WERI-Rb-1 (cell line): ENCODE measurements at regions not wholly inside any gene's neighbourhood (a gene's known extent, or its start where the extent isn't known, plus 50 kb on each side); places are given as distances from the start of the nearest gene placed in this dataset.
"Not testable (repeated sequence)": the region's sequence is repeated elsewhere in the genome, so short reads cannot be mapped to it uniquely, and the experiment has no call there.

ENCODE experiments used
- DNase-seq: peaks from one replicate; pipeline ENCODE4 v3.0.0-alpha.2; 2020
- H3K27ac ChIP-seq: fragments of 250-450 bp; sonication (Bioruptor Pico); 2 replicates; pipeline ENCODE4 v1.5.1; 2020; ENCODE audit warnings: mild to moderate bottlenecking, moderate library complexity
- H3K27me3 ChIP-seq: fragments of 250-450 bp; sonication (Bioruptor Pico); 2 replicates; pipeline ENCODE4 v1.5.1; 2021; ENCODE audit warnings: mild to moderate bottlenecking, low read depth, moderate library complexity; ENCODE audit not compliant: insufficient read depth, severe bottlenecking
- H3K36me3 ChIP-seq: fragments of 250-450 bp; sonication (Bioruptor Pico); 2 replicates; pipeline ENCODE4 v1.5.1; 2020; ENCODE audit warnings: mild to moderate bottlenecking, moderate library complexity
- H3K4me3 ChIP-seq: 2 replicates; pipeline ENCODE4 v1.5.1; 2011; ENCODE audit warnings: low read depth, mild to moderate bottlenecking, control low read depth, low read length
- H3K9me3 ChIP-seq: fragments of 250-450 bp; sonication (Bioruptor Pico); 2 replicates; pipeline ENCODE4 v1.5.1; 2021; ENCODE audit warnings: mild to moderate bottlenecking, moderate library complexity; ENCODE audit not compliant: severe bottlenecking
- TF ChIP-seq, protein P1 (sequence below): IDR thresholded peaks from 2 replicates; pipeline ENCODE4 v1.5.1; 2011; ENCODE audit warnings: low read depth, mild to moderate bottlenecking, control low read depth, inconsistent platforms, low read length

DNA sequence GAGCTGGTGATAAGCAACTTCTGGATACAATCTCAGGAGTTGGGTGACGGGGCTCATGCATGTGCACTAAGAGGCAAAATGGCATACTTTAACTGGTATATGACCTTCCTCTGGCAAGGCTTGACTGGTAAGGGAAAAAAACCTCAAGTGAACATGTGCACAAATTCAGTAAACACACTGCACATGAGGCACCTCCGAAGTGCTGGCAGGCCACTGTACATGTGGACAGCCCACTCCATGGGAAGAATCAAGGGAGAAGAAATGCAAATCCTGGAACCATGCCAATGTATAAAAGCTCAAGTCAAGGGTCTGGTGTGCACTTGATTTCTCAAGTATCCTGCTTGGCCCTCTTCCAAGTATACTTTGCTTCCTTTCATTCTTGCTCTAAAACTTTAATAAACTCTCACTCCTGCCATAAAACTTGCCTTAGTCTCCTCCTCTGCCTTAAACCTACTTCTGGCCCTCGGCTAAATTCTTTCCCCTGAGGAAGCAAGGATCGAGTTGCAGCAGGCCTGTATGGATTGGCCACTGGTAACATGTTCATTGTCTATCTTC lies 167.2 kb downstream of the RAMP3 start:
- no peaks in the 10 kb centered on the region for H3K27me3 ChIP-seq
- TF ChIP-seq, protein P1, sequence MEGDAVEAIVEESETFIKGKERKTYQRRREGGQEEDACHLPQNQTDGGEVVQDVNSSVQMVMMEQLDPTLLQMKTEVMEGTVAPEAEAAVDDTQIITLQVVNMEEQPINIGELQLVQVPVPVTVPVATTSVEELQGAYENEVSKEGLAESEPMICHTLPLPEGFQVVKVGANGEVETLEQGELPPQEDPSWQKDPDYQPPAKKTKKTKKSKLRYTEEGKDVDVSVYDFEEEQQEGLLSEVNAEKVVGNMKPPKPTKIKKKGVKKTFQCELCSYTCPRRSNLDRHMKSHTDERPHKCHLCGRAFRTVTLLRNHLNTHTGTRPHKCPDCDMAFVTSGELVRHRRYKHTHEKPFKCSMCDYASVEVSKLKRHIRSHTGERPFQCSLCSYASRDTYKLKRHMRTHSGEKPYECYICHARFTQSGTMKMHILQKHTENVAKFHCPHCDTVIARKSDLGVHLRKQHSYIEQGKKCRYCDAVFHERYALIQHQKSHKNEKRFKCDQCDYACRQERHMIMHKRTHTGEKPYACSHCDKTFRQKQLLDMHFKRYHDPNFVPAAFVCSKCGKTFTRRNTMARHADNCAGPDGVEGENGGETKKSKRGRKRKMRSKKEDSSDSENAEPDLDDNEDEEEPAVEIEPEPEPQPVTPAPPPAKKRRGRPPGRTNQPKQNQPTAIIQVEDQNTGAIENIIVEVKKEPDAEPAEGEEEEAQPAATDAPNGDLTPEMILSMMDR, result no peak
- peaks cover 2% of the 10 kb centered on the region for H3K9me3 ChIP-seq
- no peak for DNase-seq
- no peak overlapping the region for H3K27ac ChIP-seq
- no peaks in the 10 kb centered on the region for H3K36me3 ChIP-seq
- no peak overlapping the region for H3K4me3 ChIP-seq

DNA sequence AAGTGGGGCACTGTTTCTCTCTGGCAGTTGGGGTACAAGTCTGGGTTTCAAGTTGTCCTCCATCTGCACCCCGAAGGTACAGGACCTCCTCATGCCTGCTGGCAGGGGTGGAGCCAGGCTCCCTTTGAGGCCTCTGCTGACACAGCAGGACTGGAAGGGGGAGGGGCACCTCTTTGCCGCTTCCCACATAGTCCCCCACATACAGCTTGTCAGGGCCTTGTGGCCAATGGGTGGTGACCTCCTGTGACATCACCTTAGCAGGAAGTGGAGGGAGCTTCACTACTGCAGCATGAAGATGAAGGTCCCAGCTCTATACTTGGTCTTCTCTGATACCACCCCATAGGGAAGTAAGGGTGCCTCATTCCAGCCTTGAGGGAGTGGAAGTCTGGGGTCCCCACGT lies 167.8 kb downstream of the RAMP3 start:
- Histone ChIP-seq H3K27ac (no peak overlapping the region), H3K9me3 (no peaks in the 10 kb centered on the region), H3K4me3 (no peak overlapping the region), H3K36me3 (no peaks in the 10 kb centered on the region), H3K27me3 (no peaks in the 10 kb centered on the region)
- TF ChIP-seq, protein P1, result no peak
- DNase-seq, result no peak

DNA sequence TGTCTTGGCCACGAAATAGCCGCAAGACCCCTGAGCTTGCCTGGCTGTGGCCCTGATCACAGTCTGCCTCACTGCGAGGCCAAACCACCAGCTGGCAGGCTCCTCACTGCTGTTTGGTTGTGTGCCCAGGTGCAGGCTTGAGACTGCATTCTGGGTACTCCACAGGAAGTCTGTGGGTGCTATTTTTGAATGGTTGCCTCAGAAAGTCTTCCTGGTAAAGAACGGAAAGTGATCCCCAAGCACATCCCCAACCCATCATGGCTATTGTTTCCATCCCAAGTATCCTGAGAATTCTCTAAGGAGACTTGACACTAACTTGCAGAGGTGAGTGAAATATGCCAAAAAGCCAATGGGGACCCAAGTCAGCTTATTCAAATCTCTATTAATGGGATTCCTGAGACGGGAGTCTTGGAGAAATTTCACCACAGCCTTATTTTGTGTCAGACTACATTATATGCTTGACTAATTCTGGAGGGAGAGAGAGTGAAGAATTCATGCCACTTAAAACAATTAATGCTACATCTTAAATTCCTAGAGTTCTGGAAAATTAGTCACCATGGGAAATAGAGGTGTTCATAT lies 170.9 kb downstream of the RAMP3 start:
- DNase-seq, result no peak

DNA sequence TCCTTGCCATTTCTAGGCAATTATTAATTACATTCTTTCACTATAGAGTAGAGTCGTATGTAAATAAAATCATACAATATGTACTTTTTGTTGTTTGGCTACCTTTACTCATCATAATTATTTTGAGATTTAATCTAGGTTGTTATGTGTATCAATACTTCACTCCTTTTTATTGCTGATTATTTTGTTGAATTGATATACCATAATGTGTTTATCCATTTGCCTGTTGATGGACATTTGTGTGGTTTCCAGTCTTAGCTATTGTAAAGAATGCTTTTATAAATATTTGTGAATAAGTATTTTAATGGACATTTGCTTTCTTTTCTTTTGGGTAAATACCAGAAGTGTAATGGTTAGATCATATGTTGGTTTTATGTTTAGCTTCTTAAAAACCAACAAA lies 174.0 kb downstream of the RAMP3 start:
- peaks cover 2% of the 10 kb centered on the region for H3K9me3 ChIP-seq
- H3K27ac ChIP-seq, result no peak overlapping the region
- H3K4me3 ChIP-seq, result no peak overlapping the region
- TF ChIP-seq, protein P1, result no peak
- H3K36me3 ChIP-seq, result no peaks in the 10 kb centered on the region
- no peak for DNase-seq
- no peaks in the 10 kb centered on the region for H3K27me3 ChIP-seq

More for the DNA sequence above, 170.9 kb downstream of the RAMP3 start:
- Histone ChIP-seq H3K27me3 (no peaks in the 10 kb centered on the region), H3K36me3 (no peaks in the 10 kb centered on the region), H3K9me3 (peaks cover 2% of the 10 kb centered on the region), H3K4me3 (no peak overlapping the region), H3K27ac (no peak overlapping the region)
- TF ChIP-seq, protein P1, result no peak

DNA sequence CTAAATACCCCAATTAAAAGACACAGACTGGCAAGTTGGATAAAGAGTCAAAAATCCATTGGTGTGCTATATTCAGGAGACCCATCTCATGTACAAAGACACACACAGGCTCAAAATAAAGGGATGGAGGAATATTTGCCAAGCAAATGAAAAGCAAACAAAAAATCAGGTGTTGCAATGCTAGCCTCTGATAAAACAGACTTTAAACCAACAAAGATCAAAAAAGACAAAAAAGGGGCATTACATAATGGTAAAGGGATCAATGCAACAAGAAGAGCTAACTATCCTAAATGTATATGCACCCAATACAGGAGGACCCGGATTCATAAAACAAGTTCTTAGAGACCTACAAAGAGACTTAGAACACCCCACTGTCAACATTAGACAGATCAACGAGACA lies 177.4 kb downstream of the RAMP3 start:
- not testable (repeated sequence) for DNase-seq, H3K27ac ChIP-seq, H3K9me3 ChIP-seq, H3K4me3 ChIP-seq, H3K36me3 ChIP-seq, H3K27me3 ChIP-seq

DNA sequence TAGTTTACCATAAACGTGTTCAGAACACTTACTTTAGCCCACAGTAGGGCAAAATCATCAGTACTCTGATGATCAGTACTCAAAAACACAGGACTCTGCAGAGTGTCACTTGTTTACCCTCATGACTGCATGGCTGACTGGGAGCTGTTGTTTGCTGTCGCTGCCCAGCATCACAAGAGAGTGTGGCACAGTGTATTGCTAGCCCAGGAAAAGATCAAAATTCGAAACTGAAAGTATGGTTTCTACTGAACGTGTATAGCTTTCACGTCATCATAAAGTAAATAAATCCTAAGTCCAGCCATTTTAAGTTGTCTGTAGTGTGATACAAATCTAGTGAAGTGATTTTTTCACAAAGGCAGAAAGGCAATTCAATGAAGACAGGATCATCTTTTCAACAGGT lies 184.6 kb downstream of the RAMP3 start:
- no peaks in the 10 kb centered on the region for H3K36me3 ChIP-seq
- H3K27ac ChIP-seq, result no peak overlapping the region
- DNase-seq, result no peak
- H3K9me3 ChIP-seq, result no peaks in the 10 kb centered on the region
- TF ChIP-seq, protein P1, result no peak
- H3K27me3 ChIP-seq, result no peaks in the 10 kb centered on the region
- no peak overlapping the region for H3K4me3 ChIP-seq
